KMS-11 (cell line): ENCODE measurements at regions not wholly inside any gene's neighbourhood (a gene's known extent, or its start where the extent isn't known, plus 50 kb on each side); places are given as distances from the start of the nearest gene placed in this dataset.

Experiments
- H2AFZ ChIP-seq: fragments of 200-600 bp; sonication (generic); 2 replicates; pipeline ENCODE4 v1.6.1; 2016; ENCODE audit warnings: antibody characterized with exemption, mixed run types, low read depth
- H3K27ac ChIP-seq: fragments of 200-600 bp; sonication (generic); 2 replicates; pipeline ENCODE4 v1.6.1; 2016; ENCODE audit warnings: mild to moderate bottlenecking, mixed run types
- H3K27me3 ChIP-seq: fragments of 200-600 bp; sonication (generic); 2 replicates; pipeline ENCODE4 v1.6.1; 2017; ENCODE audit warnings: mild to moderate bottlenecking, low read depth, mixed run types, moderate library complexity; ENCODE audit not compliant: insufficient read depth
- H3K36me3 ChIP-seq: fragments of 200-600 bp; sonication (generic); 2 replicates; pipeline ENCODE4 v1.6.1; 2017; ENCODE audit warnings: mild to moderate bottlenecking, mixed run types; ENCODE audit not compliant: insufficient read depth
- H3K4me1 ChIP-seq: fragments of 200-600 bp; sonication (generic); 2 replicates; pipeline ENCODE4 v1.6.1; 2016; ENCODE audit warnings: mild to moderate bottlenecking, low read depth, mixed run types; ENCODE audit not compliant: poor library complexity, severe bottlenecking
- H3K4me2 ChIP-seq: fragments of 200-600 bp; sonication (generic); 2 replicates; pipeline ENCODE4 v1.7.0; 2016; ENCODE audit warnings: mild to moderate bottlenecking, mixed run types
- H3K4me3 ChIP-seq: fragments of 200-600 bp; sonication (generic); IDR thresholded peaks from 2 replicates; pipeline ENCODE4 v1.6.1; 2017; ENCODE audit warnings: low read depth, low read length, mixed read lengths; ENCODE audit not compliant: insufficient read depth
- H3K79me2 ChIP-seq: fragments of 200-600 bp; sonication (generic); 2 replicates; pipeline ENCODE4 v1.6.1; 2016; ENCODE audit warnings: low read depth, mixed run types; ENCODE audit not compliant: insufficient read depth
- H3K9ac ChIP-seq: fragments of 200-600 bp; sonication (generic); 2 replicates; pipeline ENCODE4 v1.6.1; 2016; ENCODE audit warnings: mild to moderate bottlenecking, mixed run types
- H4K20me1 ChIP-seq: fragments of 200-600 bp; sonication (generic); 2 replicates; pipeline ENCODE4 v1.6.1; 2016; ENCODE audit warnings: mild to moderate bottlenecking, mixed run types; ENCODE audit not compliant: insufficient read depth
- CTCF ChIP-seq: fragments of 200-600 bp; sonication (generic); conservative IDR thresholded peaks from 2 replicates; pipeline ENCODE4 v1.6.1; 2017; ENCODE audit warnings: low read depth, mild to moderate bottlenecking, antibody characterized with exemption, low read length, moderate library complexity, mixed read lengths

GRCh38 chr6:106832766-106833510 is 141.6 kb downstream of the CD24 start:
- Histone ChIP-seq H3K4me2 (no peak overlapping the region), H3K4me3 (no peak overlapping the region), H3K27me3 (no peaks in the 10 kb centered on the region), H2AFZ (no peak overlapping the region), H3K4me1 (no peaks in the 10 kb centered on the region), H3K9ac (no peak overlapping the region), H3K36me3 (no peaks in the 10 kb centered on the region), H4K20me1 (no peaks in the 10 kb centered on the region), H3K79me2 (no peaks in the 10 kb centered on the region), H3K27ac (no peak overlapping the region)
- no peak for TF ChIP-seq CTCF

GRCh38 chr6:106830930-106831329 is 143.6 kb downstream of the CD24 start:
- no peak overlapping the region for H3K4me3 ChIP-seq
- no peak overlapping the region for H2AFZ ChIP-seq
- no peaks in the 10 kb centered on the region for H3K36me3 ChIP-seq
- H3K9ac ChIP-seq, result no peak overlapping the region
- no peaks in the 10 kb centered on the region for H3K27me3 ChIP-seq
- H3K27ac ChIP-seq, result no peak overlapping the region
- no peaks in the 10 kb centered on the region for H3K4me1 ChIP-seq
- H4K20me1 ChIP-seq, result no peaks in the 10 kb centered on the region
- H3K79me2 ChIP-seq, result no peaks in the 10 kb centered on the region
- TF ChIP-seq CTCF, result no peak
- no peak overlapping the region for H3K4me2 ChIP-seq

- no peak overlapping the region for H2AFZ ChIP-seq
- no peaks in the 10 kb centered on the region for H4K20me1 ChIP-seq
- H3K4me1 ChIP-seq, result no peaks in the 10 kb centered on the region
- no peak overlapping the region for H3K27ac ChIP-seq
- no peaks in the 10 kb centered on the region for H3K36me3 ChIP-seq
- H3K27me3 ChIP-seq, result no peaks in the 10 kb centered on the region
- H3K4me3 ChIP-seq, result no peak overlapping the region
- no peak for TF ChIP-seq CTCF
- H3K9ac ChIP-seq, result no peak overlapping the region
- no peaks in the 10 kb centered on the region for H3K79me2 ChIP-seq
- no peak overlapping the region for H3K4me2 ChIP-seq
These were observed 145.1 kb downstream of the CD24 start for GRCh38 chr6:106829451-106829850.

GRCh38 chr6:106827081-106827480 is 147.4 kb downstream of the CD24 start:
- Histone ChIP-seq H3K4me2 (no peak overlapping the region), H3K36me3 (no peaks in the 10 kb centered on the region), H3K27ac (no peak overlapping the region), H2AFZ (no peak overlapping the region), H3K4me1 (no peaks in the 10 kb centered on the region), H4K20me1 (no peaks in the 10 kb centered on the region), H3K4me3 (no peak overlapping the region), H3K79me2 (no peaks in the 10 kb centered on the region), H3K9ac (no peak overlapping the region), H3K27me3 (no peaks in the 10 kb centered on the region)
- no peak for TF ChIP-seq CTCF
